K562 (cell line): ENCODE measurements at regions not wholly inside any gene's neighbourhood (a gene's known extent, or its start where the extent isn't known, plus 50 kb on each side); places are given as distances from the start of the nearest gene placed in this dataset.

Experiments used
- ATAC-seq: fragments of 200-7000 bp; cut with Tn5 transposase; 3 replicates; pipeline ENCODE4 v1.9.1; 2020; ENCODE audit warnings: moderate library complexity
- BruUV-seq: library from RNA; stranded (reverse); fragments of 400-500 nt; replicated peaks from 2 replicates; lab custom pipeline; 2021; lab: Mats Ljungman, UMichigan
- CTCF ChIA-PET: fragments of 300-600 bp; formaldehyde crosslinking; extraction: SDS; loops from one replicate; lab custom pipeline; 2021; ENCODE audit warnings: low intra/inter-chr PET ratio; lab: Yijun Ruan, JAX
- POLR2A ChIA-PET: fragments of 300-600, 350-650 bp; sonication (Branson Sonifier 250); formaldehyde crosslinking; extraction: SDS; loops from one replicate; lab custom pipeline; 2021; ENCODE audit warnings: antibody characterized with exemption, inconsistent platforms; lab: Yijun Ruan, JAX
- DNase-seq, 4 experiments: peaks; one replicate each; pipeline versions ENCODE4 v3.0.0 to v3.0.0-alpha.2; 2011 to 2018; ENCODE audit warnings: low spot score in 3 of 4, mixed read lengths in 3 of 4; ENCODE audit errors: extremely low read depth in 1 of 4
- FAIRE-seq: peaks from 2 replicates; lab custom pipeline; 2011; peaks lifted over from hg19 to GRCh38; lab: Jason Lieb, UNC
- H2AFZ ChIP-seq: 2 replicates; pipeline ENCODE4 v1.6.0; 2011; ENCODE audit warnings: low read depth, low read length, control low read depth, inconsistent platforms
- H3K27ac ChIP-seq: fragments of 200-600 bp; 3 replicates; pipeline ENCODE4 v1.8.0; 2011; ENCODE audit warnings: low read depth, mild to moderate bottlenecking, control low read depth, inconsistent platforms, low read length, moderate library complexity, mixed read lengths; ENCODE audit errors: extremely low read depth
- H3K27me3 ChIP-seq, 2 experiments: fragments of 300-600 bp in 1 of 2; 2 replicates in 1 of 2; 3 replicates in 1 of 2; pipeline versions ENCODE4 v1.6.0 to v1.8.0; 2011; ENCODE audit warnings: inconsistent platforms in 2 of 2, low read length in 2 of 2, mild to moderate bottlenecking in 1 of 2, mixed read lengths in 1 of 2, moderate library complexity in 1 of 2; ENCODE audit not compliant: control insufficient read depth in 2 of 2, insufficient read depth in 2 of 2
- H3K36me3 ChIP-seq: fragments of 300-600 bp; 3 replicates; pipeline ENCODE4 v1.8.0; 2011; ENCODE audit warnings: mild to moderate bottlenecking, low read length, inconsistent platforms; ENCODE audit not compliant: control insufficient read depth, insufficient read depth
- H3K4me1 ChIP-seq, 2 experiments: fragments of 200-600 bp in 1 of 2; replicated peaks in 1 of 2; 2 replicates in 1 of 2; 3 replicates in 1 of 2; pipeline versions ENCODE4 v1.5.1 to v1.8.0; 2011; ENCODE audit warnings: inconsistent platforms in 2 of 2, low read length in 2 of 2, mild to moderate bottlenecking in 1 of 2, mixed read lengths in 1 of 2, moderate library complexity in 1 of 2; ENCODE audit not compliant: control insufficient read depth in 2 of 2, insufficient read depth in 2 of 2
- H3K4me2 ChIP-seq: 2 replicates; pipeline ENCODE4 v1.6.1; 2011; ENCODE audit warnings: low read length, control low read depth, inconsistent platforms, mixed read lengths; ENCODE audit not compliant: insufficient read depth
- H3K4me3 ChIP-seq: fragments of 200-600 bp; sonication (generic), shearing (Covaris generic); 2 replicates; pipeline ENCODE4 v1.5.1; 2016; ENCODE audit warnings: control low read depth, inconsistent platforms
- H3K79me2 ChIP-seq: fragments of 200-600 bp; 3 replicates; pipeline ENCODE4 v1.8.0; 2011; ENCODE audit warnings: low read length, inconsistent platforms; ENCODE audit not compliant: control insufficient read depth, insufficient read depth
- H3K9ac ChIP-seq, 2 experiments: 2 replicates each; pipeline versions ENCODE4 v1.6.0 to v1.6.1; 2011; ENCODE audit warnings: low read depth in 2 of 2, low read length in 2 of 2, control low read depth in 1 of 2, inconsistent platforms in 1 of 2, mild to moderate bottlenecking in 1 of 2, mixed read lengths in 1 of 2; ENCODE audit not compliant: insufficient read depth in 1 of 2
- H3K9me1 ChIP-seq: one replicate; pipeline ENCODE4 v1.6.0; 2011; ENCODE audit warnings: inconsistent platforms, mild to moderate bottlenecking, low read length, moderate library complexity; ENCODE audit not compliant: control insufficient read depth, insufficient read depth
- H3K9me3 ChIP-seq: replicated peaks from 2 replicates; pipeline ENCODE4 v1.5.1; 2011; ENCODE audit warnings: low read depth, low read length, inconsistent platforms; ENCODE audit not compliant: control insufficient read depth, insufficient read depth
- H4K20me1 ChIP-seq: replicated peaks from 2 replicates; pipeline ENCODE4 v1.6.1; 2011; ENCODE audit warnings: low read length, inconsistent platforms, mixed read lengths; ENCODE audit not compliant: control insufficient read depth, insufficient read depth
- CBFA2T2 ChIP-seq: fragments of 450-650 bp; conservative IDR thresholded peaks from 2 replicates; pipeline ENCODE4 v1.6.1; 2017; ENCODE audit warnings: mild to moderate bottlenecking
- JUNB ChIP-seq: fragments of 450-650 bp; formaldehyde crosslinking; conservative IDR thresholded peaks from 2 replicates; pipeline ENCODE4 v1.4.0; 2020; ENCODE audit warnings: mild to moderate bottlenecking
- SOX6 ChIP-seq: fragments of 450-650 bp; IDR thresholded peaks from 2 replicates; pipeline ENCODE4 v1.6.1; 2014; ENCODE audit warnings: mild to moderate bottlenecking
- TEAD1 ChIP-seq, 2 experiments: fragments of 450-650 bp in 1 of 2; sonication (generic) in 1 of 2; formaldehyde crosslinking; IDR thresholded peaks; 2 replicates each; pipeline versions ENCODE4 v1.4.0 to v1.8.0; 2020 to 2022; ENCODE audit warnings: mild to moderate bottlenecking in 2 of 2, missing genetic modification reagents in 1 of 2
- ZNF3 ChIP-seq: fragments of 250-450 bp; sonication (Bioruptor Pico); IDR thresholded peaks from 2 replicates; pipeline ENCODE4 v1.5.0; 2021; ENCODE audit warnings: mild to moderate bottlenecking, moderate library complexity
- WGBS: fragments of 100-300 bp; shearing (Covaris generic); methylation state at CpG from one replicate; pipeline ENCODE4 v1.1.6; 2016; ENCODE audit warnings: low coverage, mixed read lengths; ENCODE audit not compliant: insufficient coverage; ENCODE audit errors: missing lambda C conversion rate; 5-methylcytosine and 5-hydroxymethylcytosine counted together
- in situ Hi-C: fragments of 300-500 bp; cut with MboI; formaldehyde crosslinking; loops from 4 replicates; pipeline ENCODE4 v1.15.0; 2018; ENCODE audit warnings: inconsistent platforms, mixed read lengths
- intact Hi-C: fragments of 100-400 bp; cut with micrococcal nuclease; formaldehyde crosslinking; loops from 2 replicates; pipeline ENCODE4 v1.14.2; 2022
- TF ChIP-seq, protein P1 (sequence below): sonication (generic); formaldehyde crosslinking; IDR thresholded peaks from 2 replicates; pipeline ENCODE4 v1.8.0; 2023; ENCODE audit warnings: mild to moderate bottlenecking, missing genetic modification reagents
- TF ChIP-seq, protein P2 (sequence below): fragments of 450-650 bp; IDR thresholded peaks from one replicate; pipeline ENCODE4 v1.6.1; 2018; ENCODE audit warnings: mild to moderate bottlenecking, moderate library complexity; ENCODE audit not compliant: partially characterized antibody

DNA sequence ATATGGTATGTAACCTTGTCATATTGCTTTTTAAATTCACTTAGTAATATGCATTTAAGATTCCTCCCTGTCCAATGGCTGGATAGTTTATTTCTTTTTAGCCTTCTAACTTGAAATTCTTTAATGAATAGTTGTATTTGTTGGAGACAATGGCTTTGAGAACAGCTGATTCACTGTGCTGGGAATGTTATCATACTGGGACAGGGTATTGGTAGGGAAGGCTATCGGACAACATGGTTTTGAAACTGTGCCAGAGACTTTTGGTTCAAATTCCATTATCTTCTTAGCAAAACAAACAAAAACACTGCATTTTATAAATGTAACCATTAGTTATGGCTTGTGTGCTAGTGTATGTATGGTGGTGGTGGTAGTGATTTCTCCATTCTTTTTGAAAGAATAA is 517.1 kb upstream of the ANKRD30A start:
- POLR2A ChIA-PET: no interaction called here
- in situ Hi-C loops (no loop called here), intact Hi-C loops (no loop called here)
- DNase-seq (no peak), FAIRE-seq (no peak), ATAC-seq (no peak)
- H3K27me3 ChIP-seq: no peaks in the 10 kb centered on the region
- no peaks in the 10 kb centered on the region for H4K20me1 ChIP-seq
- H3K4me1 ChIP-seq: no peaks in the 10 kb centered on the region
- no peak overlapping the region for H2AFZ ChIP-seq
- no peaks in the 10 kb centered on the region for H3K79me2 ChIP-seq
- H3K4me3 ChIP-seq: no peak overlapping the region
- no peak overlapping the region for H3K27ac ChIP-seq
- no TSS peak for BruUV-seq
- no peak overlapping the region for H3K9ac ChIP-seq
- TF ChIP-seq, protein P1, sequence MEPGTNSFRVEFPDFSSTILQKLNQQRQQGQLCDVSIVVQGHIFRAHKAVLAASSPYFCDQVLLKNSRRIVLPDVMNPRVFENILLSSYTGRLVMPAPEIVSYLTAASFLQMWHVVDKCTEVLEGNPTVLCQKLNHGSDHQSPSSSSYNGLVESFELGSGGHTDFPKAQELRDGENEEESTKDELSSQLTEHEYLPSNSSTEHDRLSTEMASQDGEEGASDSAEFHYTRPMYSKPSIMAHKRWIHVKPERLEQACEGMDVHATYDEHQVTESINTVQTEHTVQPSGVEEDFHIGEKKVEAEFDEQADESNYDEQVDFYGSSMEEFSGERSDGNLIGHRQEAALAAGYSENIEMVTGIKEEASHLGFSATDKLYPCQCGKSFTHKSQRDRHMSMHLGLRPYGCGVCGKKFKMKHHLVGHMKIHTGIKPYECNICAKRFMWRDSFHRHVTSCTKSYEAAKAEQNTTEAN: no peak
- TF ChIP-seq TEAD1 (CRISPR knock-in tag; IDR thresholded peaks at IDR 0.05) (no peak), JUNB (no peak), ZNF3 (CRISPR knock-in tag) (no peak), SOX6 (no peak), CBFA2T2 (no peak)
- TF ChIP-seq, protein P2, sequence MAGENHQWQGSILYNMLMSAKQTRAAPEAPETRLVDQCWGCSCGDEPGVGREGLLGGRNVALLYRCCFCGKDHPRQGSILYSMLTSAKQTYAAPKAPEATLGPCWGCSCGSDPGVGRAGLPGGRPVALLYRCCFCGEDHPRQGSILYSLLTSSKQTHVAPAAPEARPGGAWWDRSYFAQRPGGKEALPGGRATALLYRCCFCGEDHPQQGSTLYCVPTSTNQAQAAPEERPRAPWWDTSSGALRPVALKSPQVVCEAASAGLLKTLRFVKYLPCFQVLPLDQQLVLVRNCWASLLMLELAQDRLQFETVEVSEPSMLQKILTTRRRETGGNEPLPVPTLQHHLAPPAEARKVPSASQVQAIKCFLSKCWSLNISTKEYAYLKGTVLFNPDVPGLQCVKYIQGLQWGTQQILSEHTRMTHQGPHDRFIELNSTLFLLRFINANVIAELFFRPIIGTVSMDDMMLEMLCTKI: no peak
- no peaks in the 10 kb centered on the region; the same call in 1 of the 2 replicates for H3K9me3 ChIP-seq
- no peaks in the 10 kb centered on the region for H3K9me1 ChIP-seq
- no peak overlapping the region for H3K4me2 ChIP-seq
- no peaks in the 10 kb centered on the region for H3K36me3 ChIP-seq
- CTCF ChIA-PET: no interaction called here
- WGBS: 0% methylated on average over 1 of the region's 1 CpG
